HG02610 (cell line): ENCODE measurements at regions not wholly inside any gene's neighbourhood (a gene's known extent, or its start where the extent isn't known, plus 50 kb on each side); places are given as distances from the start of the nearest gene placed in this dataset.
"Not testable (repeated sequence)": the region's sequence is repeated elsewhere in the genome, so short reads cannot be mapped to it uniquely, and the experiment has no call there.

Experiments
- ATAC-seq: cut with Tn5 transposase; IDR thresholded peaks from one replicate; pipeline ENCODE4 v1.9.1; 2021; ENCODE audit warnings: mild to moderate bottlenecking, moderate library complexity; ENCODE audit not compliant: unreplicated experiment

DNA sequence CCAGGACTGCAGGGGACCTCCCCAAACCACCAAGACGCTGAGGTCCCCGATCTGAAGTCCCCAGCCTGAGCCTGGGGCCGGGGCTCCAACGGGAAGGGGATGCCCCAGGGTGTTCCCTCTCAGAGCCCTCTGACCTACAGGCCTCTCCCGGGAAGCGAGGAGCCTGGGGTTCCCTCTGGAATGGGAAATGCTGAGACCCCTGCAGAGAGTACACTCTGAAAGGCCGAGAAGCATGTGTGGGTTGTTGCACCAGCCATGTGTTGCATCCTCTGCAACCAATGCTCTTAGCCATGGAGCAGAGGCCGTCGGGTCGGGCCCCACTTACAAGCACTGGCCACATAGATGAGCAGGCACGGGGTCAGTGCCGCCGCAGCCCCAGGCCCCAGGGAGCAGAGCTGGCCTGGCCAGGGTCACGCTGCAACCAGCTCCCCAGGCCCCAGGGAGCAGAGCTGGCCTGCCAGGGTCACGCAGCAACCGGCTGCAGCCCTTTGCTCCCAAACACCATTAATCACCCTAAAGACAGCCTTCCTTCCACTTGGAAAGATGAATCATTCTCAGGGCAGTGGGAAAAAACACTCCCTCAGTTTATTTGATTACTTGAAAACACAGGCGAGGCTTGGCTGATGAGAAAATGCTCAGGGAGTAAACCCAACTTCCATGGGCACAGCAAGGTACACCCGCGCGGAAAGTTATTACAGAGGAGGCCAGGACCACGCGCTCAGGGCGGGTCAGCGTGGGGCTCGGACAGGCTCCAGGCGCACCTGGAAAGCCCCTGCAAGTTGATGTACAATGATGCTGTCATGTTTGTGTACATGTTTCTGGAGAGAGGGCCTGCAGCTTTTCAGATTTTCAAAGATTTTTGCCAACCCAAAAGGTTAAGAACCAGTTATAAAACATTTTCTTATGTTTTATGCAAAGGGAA lies 78.0 kb upstream of the AFDN start:
- no peak for ATAC-seq

- ATAC-seq: no peak
These were observed 75.8 kb upstream of the AFDN start for GRCh38 chr6:167750956-167751358.

- ATAC-seq: no peak
These were observed 75.1 kb upstream of the AFDN start for GRCh38 chr6:167751579-167752115.

GRCh38 chr6:167753281-167753680 lies 73.4 kb upstream of the AFDN start:
- ATAC-seq: not testable (repeated sequence)

DNA sequence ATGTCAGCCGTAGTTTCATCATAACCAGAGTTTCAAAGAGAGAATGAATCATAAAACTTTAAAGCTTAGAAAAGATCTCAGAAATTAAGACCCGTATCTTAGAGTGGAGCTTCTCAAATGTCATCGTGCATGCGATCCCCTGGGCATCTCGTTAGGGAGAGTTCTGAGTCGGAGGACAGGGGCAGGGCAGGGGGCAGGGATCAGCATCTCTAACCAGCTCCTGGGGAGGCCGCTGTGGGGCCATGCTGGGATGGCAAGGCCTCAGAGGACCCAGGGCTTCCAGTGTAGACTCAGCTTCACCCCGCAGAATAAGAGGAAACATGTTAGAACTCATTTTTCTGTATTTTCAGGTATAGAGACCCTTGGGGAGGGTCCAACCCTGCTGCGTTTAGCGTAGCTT lies 72.0 kb upstream of the AFDN start:
- ATAC-seq: no peak

DNA sequence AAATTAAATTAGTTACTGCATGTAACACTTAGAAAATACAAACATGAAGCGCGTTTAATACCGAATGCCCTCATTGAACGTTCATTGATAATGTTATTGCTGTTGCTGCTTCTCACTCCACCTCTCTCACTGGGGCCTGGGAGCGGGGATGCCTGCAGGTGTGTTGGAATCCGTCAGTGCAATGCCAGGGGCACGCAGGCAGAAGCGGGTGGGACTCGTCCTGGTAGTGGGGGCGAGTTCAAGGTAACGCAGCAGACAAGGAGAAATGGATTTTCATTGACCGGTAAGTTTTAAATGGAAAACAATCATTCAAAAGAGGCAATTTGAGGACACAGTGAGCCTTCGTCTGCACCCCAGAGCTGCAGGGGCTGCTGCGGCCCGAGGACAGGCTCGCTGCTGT lies 71.2 kb upstream of the AFDN start:
- no peak for ATAC-seq

DNA sequence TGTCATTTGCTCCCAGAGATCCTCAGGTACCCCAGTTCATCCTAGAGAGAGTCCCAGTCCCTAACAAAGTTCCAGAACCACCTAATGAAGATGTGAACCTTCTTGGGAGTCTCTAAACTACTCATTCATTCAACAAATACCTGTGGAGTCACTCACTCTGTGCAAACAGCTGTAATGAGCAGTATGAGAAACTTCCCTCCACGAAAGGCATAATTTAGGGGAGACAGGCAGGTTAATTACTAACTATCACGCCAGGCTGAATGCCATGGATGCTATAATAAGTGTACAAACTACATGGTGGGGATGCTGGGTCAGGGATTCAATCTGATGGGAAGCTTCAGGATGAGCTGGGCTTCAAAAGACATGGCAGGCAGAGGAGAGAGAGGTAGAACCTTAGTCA lies 70.1 kb upstream of the AFDN start:
- ATAC-seq: no peak

GRCh38 chr6:167757249-167757648 lies 69.5 kb upstream of the AFDN start:
- no peak for ATAC-seq

DNA sequence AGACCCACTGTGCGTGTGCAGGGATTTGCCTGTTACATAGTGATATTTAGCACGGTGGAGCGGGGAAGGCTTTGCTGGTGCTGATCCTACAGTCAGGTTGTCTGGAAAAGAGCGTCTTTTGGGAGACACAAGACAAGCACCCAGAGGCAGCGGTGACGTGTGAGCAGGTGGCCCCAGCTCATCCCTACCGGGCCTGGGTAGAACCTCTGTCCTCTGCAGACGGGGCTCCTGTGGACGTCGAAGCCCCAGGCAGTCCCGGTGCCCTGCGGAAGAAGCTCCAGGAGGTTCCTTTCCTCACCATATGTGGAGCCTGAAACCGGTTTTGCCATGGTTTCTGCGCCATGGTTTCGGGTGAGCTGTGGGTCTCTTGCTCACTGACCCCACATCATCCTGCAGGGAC lies 68.9 kb upstream of the AFDN start:
- no peak for ATAC-seq

GRCh38 chr6:167758309-167759023 lies 68.2 kb upstream of the AFDN start:
- ATAC-seq: no peak

DNA sequence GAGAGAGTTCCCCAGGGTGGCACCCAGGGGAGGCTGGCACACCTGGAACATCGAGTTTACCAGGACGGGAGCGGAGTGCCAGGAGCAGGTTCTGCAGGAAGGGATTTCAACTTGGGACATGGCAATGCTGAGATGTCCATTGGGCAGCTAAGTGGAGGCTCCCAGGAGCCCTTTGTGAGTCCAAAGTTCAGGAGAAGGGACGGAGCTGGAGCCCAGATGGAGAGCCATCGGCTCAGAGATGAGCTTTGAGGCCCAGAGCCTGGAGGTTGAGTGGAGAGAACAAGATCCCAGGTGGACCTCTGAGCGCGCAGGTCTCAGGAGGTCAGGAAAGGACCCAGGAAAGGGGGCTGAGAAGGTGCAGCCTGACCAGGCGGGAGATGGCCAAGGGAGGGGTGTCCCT lies 67.5 kb upstream of the AFDN start:
- no peak for ATAC-seq

- ATAC-seq: no peak
These were observed 66.8 kb upstream of the AFDN start for GRCh38 chr6:167759912-167760311.

GRCh38 chr6:167760979-167761793 lies 65.5 kb upstream of the AFDN start:
- ATAC-seq: no peak

- ATAC-seq: no peak
These were observed 64.9 kb upstream of the AFDN start for GRCh38 chr6:167761794-167762258.

DNA sequence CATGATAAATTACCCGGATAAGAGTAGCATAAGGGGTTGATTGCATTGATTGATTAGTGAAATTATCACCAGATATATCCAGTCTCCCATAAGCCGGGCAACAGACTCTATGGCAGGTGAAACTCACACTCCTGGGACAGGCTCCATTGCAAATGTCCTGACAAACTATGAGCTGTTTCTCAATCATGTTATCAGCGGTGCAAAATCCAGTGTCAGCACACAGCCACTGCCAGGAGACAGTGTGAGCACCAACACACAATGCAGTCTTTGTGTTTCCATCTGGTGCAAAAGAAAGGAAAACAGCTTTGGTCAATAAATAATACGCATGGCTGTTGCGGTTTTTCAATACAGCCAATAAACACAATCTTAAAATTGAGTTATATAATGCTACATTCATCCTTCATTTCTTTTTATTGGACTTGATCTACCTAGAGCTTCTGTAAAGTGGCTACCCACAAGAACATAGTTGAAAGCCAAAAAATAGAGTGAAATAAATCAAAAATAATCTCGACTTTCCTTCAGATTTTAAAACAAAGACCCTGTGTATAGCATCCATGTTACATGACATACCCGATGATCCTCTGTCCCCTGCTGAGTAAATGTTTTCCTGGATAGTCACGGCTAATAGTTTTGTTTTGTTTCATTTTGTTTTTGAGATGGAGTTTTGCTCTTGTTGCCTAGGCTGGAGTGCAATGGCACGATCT lies 64.3 kb upstream of the AFDN start:
- ATAC-seq: no peak

- ATAC-seq: no peak
These were observed 63.4 kb upstream of the AFDN start for GRCh38 chr6:167763056-167763944.

DNA sequence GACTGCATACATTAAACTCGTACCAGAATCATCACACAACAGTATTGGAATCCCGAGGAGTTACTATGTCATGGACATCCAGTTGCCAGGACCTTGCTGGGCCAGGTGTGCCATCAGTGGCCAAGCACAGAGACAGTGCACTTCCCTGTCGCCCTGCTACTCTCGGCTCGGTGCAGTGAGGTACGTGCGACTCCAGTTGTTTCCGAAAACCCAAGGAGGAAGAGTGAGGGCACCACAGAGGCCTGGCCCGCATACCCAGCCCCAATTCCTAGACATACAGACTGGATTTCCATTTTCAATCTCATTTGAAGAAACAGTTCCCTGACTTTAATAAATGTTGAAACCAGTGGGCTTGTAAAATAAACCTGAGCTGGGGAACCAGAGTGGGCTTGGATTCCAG lies 62.5 kb upstream of the AFDN start:
- ATAC-seq: no peak

DNA sequence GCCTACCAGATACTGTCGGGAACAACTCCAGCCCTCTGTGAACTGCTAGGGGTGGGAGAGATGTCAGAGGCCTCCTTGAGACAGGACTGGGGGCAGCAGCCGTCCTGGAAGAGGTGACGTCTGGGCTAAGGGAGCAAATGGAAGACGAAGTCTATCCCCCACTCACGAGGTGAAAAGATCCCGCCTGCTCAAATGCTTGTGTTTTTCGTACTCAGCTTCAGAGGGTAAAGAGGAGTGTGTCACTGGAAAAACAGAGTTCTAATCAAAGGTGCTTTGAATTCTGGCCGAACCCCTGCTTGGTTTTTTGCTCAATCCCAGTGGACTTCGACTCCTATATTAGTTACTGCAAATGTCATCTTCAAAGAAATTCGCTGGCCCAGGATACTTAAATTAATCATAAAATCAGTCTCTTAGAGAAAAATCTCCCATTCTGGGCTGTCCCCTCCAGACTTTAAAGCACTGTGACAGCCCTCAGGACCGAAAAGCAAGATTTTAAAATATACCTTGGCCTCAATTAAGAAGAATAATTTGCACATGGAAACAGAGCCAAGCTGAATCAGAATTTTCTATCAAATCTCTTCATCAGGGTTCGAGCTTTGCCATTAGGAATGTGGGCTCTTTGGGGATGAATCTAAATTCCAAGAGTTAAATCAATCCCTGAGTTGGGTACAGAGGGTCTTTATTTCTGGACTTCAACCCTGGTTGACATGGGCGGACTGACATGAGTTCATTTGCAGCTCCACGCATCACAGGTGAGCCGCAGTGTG lies 61.8 kb upstream of the AFDN start:
- ATAC-seq: no peak
